ENCODE measurements at regions not wholly inside any gene's neighbourhood (a gene's known extent, or its start where the extent isn't known, plus 50 kb on each side); places are given as distances from the start of the nearest gene placed in this dataset.

DNA sequence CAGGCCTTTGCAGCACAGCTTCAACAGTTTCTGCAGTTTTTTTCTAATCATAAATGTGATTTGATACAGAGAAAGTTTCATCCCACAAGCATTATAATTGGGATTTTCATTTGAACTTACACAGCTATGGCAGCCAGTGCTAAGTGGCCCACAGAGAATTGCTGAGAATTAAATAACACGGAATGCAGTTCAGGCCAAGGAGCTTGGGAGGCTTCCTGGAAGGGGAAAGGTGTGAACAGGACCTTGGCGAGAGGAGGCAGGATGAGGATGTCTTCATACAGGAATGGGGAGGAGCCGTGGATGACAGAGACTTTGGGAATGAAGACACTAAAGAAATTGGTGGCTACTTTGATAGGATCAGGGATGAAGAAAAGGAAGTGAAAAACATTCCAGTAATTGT is 95.3 kb downstream of the ZNF22 start:
- TF ChIP-seq, protein P1, sequence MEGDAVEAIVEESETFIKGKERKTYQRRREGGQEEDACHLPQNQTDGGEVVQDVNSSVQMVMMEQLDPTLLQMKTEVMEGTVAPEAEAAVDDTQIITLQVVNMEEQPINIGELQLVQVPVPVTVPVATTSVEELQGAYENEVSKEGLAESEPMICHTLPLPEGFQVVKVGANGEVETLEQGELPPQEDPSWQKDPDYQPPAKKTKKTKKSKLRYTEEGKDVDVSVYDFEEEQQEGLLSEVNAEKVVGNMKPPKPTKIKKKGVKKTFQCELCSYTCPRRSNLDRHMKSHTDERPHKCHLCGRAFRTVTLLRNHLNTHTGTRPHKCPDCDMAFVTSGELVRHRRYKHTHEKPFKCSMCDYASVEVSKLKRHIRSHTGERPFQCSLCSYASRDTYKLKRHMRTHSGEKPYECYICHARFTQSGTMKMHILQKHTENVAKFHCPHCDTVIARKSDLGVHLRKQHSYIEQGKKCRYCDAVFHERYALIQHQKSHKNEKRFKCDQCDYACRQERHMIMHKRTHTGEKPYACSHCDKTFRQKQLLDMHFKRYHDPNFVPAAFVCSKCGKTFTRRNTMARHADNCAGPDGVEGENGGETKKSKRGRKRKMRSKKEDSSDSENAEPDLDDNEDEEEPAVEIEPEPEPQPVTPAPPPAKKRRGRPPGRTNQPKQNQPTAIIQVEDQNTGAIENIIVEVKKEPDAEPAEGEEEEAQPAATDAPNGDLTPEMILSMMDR (conservative IDR thresholded peaks at IDR 0.05): no peak
- no peak for TF ChIP-seq ZFX (IDR thresholded peaks at IDR 0.05)

Measured in C4-2B (cell line).